ENCODE measurements at regions not wholly inside any gene's neighbourhood (a gene's known extent, or its start where the extent isn't known, plus 50 kb on each side); places are given as distances from the start of the nearest gene placed in this dataset.

DNA sequence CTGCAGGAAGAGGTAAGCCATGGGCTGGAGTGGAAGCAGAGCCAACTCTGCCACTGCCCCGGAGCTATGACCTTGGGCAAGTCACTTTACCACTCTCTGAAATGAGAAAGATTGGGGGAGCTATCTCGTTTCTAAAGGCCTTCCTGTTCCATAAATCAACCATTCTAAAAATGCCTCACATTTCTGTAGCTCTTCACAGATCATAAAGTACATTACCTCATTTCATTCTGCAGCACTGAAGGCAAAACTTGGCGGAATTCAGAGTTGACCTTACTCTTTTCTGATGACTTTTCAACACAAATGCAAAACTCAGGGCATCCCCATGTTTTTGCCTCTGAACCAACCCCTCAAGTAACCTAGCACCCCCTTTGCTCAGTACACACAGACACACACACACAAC is 404.0 kb upstream of the NFIA start:
- no peaks in the 10 kb centered on the region for H3K27me3 ChIP-seq
- no peak overlapping the region for H3K4me3 ChIP-seq (ENCODE audit: low read depth, low read length)
- H3K36me3 ChIP-seq: no peaks in the 10 kb centered on the region
- H3K4me1 ChIP-seq: no peaks in the 10 kb centered on the region
- no peaks in the 10 kb centered on the region for H3K9me3 ChIP-seq
- DNase-seq: no peak
- TF ChIP-seq, protein P1, sequence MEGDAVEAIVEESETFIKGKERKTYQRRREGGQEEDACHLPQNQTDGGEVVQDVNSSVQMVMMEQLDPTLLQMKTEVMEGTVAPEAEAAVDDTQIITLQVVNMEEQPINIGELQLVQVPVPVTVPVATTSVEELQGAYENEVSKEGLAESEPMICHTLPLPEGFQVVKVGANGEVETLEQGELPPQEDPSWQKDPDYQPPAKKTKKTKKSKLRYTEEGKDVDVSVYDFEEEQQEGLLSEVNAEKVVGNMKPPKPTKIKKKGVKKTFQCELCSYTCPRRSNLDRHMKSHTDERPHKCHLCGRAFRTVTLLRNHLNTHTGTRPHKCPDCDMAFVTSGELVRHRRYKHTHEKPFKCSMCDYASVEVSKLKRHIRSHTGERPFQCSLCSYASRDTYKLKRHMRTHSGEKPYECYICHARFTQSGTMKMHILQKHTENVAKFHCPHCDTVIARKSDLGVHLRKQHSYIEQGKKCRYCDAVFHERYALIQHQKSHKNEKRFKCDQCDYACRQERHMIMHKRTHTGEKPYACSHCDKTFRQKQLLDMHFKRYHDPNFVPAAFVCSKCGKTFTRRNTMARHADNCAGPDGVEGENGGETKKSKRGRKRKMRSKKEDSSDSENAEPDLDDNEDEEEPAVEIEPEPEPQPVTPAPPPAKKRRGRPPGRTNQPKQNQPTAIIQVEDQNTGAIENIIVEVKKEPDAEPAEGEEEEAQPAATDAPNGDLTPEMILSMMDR (IDR thresholded peaks at IDR 0.05; ENCODE audit: low read depth, low read length): no peak

DNA sequence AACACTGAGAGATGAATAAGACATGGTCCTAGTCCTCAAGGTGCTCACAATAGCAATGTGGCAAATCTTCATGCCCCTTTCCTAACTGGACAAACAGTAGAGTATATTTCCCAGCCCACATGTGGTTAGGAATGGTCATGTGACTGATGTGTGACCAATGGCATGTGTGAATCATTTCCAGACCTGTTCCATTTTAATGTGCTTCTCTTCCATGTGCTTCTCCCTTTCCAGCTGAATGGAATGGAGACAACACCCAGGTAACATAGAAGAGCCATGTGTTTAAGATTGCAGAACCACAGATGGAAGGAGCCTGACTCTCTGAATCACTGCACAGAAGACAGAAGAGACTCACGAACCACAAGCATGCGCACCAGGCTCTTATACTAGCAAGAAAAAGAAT is 409.9 kb upstream of the NFIA start:
- H3K36me3 ChIP-seq: no peaks in the 10 kb centered on the region
- DNase-seq: no peak
- no peaks in the 10 kb centered on the region for H3K27me3 ChIP-seq
- H3K4me1 ChIP-seq: no peaks in the 10 kb centered on the region
- H3K9me3 ChIP-seq: no peaks in the 10 kb centered on the region
- no peak overlapping the region for H3K4me3 ChIP-seq (ENCODE audit: low read depth, low read length)
- TF ChIP-seq, protein P1 (IDR thresholded peaks at IDR 0.05; ENCODE audit: low read depth, low read length): no peak

DNA sequence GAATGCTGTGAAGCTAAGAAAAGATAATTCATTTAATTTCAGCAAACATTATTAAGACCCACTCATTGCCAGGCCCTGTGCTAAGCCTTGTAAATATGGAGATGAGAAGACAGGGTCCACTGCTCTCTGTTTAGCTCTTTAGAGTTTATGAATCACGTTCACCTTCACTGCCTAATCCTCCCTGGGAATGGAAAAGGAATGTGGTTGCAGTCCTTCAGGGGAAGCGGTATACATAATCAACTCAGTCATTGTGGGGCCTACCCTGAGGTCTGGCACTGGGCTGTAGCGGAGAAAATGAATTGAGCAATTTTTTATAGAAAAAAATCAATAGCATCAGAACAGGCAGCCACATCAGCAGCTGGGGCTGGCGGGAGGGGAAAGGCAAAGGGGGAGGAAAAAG is 412.1 kb upstream of the NFIA start:
- DNase-seq: no peak
- no peaks in the 10 kb centered on the region for H3K9me3 ChIP-seq
- no peaks in the 10 kb centered on the region for H3K27me3 ChIP-seq
- no peaks in the 10 kb centered on the region for H3K4me1 ChIP-seq
- TF ChIP-seq, protein P1 (IDR thresholded peaks at IDR 0.05; ENCODE audit: low read depth, low read length): no peak
- no peaks in the 10 kb centered on the region for H3K36me3 ChIP-seq
- no peak overlapping the region for H3K4me3 ChIP-seq (ENCODE audit: low read depth, low read length)

DNA sequence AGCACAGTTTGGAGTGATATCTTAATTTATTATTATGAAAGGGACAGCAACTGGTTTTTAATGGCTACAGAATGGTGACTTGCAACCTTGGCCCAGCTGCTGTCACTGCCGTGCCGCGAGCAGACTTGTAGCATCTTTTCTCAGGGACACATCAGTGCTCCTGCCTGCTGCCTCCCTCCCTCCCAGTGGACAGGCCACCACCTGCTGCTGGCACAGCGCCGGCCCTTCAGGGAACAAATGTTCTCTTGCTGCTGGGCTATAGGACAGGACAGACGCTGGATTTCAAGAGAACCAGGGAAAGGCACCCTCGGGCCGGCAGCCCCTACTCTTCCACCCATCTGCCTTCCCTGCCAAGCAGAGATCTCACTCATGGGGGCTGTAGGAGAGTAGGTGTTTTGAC is 413.8 kb upstream of the NFIA start:
- no peak for DNase-seq
- Histone ChIP-seq H3K27me3 (no peaks in the 10 kb centered on the region), H3K36me3 (no peaks in the 10 kb centered on the region), H3K4me1 (no peaks in the 10 kb centered on the region), H3K9me3 (no peaks in the 10 kb centered on the region), H3K4me3 (ENCODE audit: low read depth, low read length) (no peak overlapping the region)
- TF ChIP-seq, protein P1 (IDR thresholded peaks at IDR 0.05; ENCODE audit: low read depth, low read length): no peak

DNA sequence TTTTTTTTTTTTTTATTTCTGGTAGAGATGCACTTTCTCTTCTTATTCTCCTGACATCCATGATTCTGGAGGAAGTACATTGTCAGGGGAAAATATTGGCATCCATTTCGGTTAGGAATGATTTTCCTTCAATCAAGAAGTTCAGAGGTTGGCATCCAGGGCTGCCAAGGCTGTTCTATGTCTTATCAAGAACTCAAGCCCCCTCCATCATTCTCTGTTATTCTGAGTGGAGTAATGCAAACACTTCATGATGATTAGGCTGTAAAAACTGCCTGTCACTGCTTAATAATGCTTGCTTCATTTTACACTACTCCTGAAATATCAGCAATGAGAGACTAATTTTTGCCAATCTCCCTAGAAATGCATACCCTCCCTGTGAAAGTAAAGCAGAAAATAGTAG is 417.1 kb upstream of the NFIA start:
- H3K9me3 ChIP-seq: no peaks in the 10 kb centered on the region
- TF ChIP-seq, protein P1 (IDR thresholded peaks at IDR 0.05; ENCODE audit: low read depth, low read length): no peak
- H3K4me3 ChIP-seq (ENCODE audit: low read depth, low read length): no peak overlapping the region
- DNase-seq: no peak
- no peaks in the 10 kb centered on the region for H3K27me3 ChIP-seq
- no peaks in the 10 kb centered on the region for H3K36me3 ChIP-seq
- H3K4me1 ChIP-seq: no peaks in the 10 kb centered on the region

DNA sequence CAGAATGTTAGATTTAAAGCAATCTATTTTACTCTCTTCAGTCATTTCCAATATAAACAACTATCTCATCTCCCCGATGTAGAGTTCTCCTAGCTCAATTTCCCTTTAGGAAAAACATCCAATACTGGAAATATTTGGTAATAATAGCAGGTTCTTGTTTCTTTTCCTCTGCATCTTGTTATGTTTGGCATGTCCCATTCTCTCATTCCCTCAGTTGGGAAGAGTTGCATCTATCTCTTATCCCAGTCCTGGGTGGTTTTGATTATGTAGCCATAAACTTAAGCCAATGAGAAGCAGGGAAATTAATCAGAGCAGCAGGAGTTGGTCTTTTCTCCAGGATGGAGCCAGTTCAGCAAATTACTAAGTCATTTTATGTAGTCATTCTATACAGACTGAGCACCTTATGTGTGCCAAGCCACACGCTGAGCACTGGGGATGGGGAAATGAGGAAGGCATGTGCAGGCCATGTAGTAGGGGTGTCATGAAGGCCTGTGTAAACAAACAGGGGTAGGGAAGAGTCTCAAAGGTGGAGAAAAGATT is 418.2 kb upstream of the NFIA start:
- H3K9me3 ChIP-seq: no peaks in the 10 kb centered on the region
- H3K27me3 ChIP-seq: no peaks in the 10 kb centered on the region
- no peaks in the 10 kb centered on the region for H3K36me3 ChIP-seq
- no peak for DNase-seq
- TF ChIP-seq, protein P1 (IDR thresholded peaks at IDR 0.05; ENCODE audit: low read depth, low read length): no peak
- H3K4me1 ChIP-seq: no peaks in the 10 kb centered on the region
- H3K4me3 ChIP-seq (ENCODE audit: low read depth, low read length): no peak overlapping the region
